ENCODE measurements at regions not wholly inside any gene's neighbourhood (a gene's known extent, or its start where the extent isn't known, plus 50 kb on each side); places are given as distances from the start of the nearest gene placed in this dataset.

DNA sequence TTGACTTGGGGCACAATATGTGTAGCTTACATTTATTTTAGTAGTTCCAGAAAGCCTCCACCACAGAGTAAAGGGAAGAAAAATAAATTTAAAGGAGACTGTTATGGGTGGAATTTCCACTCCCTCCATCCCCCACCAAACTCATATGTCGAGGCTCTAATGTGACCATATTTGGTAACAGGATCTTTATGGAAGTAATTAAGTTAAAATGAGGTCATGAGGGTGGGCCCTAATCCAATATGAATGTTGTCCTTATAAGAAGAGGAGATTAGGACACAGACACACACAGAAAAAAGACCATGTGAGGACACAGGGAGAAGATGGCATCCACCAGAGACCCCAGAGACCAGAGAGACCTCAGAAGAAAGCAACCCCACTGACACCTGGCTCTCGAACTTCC lies 189.7 kb downstream of the EDN1 start:
- TF ChIP-seq, protein P1, sequence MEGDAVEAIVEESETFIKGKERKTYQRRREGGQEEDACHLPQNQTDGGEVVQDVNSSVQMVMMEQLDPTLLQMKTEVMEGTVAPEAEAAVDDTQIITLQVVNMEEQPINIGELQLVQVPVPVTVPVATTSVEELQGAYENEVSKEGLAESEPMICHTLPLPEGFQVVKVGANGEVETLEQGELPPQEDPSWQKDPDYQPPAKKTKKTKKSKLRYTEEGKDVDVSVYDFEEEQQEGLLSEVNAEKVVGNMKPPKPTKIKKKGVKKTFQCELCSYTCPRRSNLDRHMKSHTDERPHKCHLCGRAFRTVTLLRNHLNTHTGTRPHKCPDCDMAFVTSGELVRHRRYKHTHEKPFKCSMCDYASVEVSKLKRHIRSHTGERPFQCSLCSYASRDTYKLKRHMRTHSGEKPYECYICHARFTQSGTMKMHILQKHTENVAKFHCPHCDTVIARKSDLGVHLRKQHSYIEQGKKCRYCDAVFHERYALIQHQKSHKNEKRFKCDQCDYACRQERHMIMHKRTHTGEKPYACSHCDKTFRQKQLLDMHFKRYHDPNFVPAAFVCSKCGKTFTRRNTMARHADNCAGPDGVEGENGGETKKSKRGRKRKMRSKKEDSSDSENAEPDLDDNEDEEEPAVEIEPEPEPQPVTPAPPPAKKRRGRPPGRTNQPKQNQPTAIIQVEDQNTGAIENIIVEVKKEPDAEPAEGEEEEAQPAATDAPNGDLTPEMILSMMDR (IDR thresholded peaks at IDR 0.05; ENCODE audit: insufficient read depth, low read depth, low read length): no peak
- TF ChIP-seq EZH2 (IDR thresholded peaks at IDR 0.05; ENCODE audit: insufficient read depth, low read length): no peak

Data from astrocyte (in vitro differentiated cells and primary cell).